ENCODE measurements at regions not wholly inside any gene's neighbourhood (a gene's known extent, or its start where the extent isn't known, plus 50 kb on each side); places are given as distances from the start of the nearest gene placed in this dataset.

DNA sequence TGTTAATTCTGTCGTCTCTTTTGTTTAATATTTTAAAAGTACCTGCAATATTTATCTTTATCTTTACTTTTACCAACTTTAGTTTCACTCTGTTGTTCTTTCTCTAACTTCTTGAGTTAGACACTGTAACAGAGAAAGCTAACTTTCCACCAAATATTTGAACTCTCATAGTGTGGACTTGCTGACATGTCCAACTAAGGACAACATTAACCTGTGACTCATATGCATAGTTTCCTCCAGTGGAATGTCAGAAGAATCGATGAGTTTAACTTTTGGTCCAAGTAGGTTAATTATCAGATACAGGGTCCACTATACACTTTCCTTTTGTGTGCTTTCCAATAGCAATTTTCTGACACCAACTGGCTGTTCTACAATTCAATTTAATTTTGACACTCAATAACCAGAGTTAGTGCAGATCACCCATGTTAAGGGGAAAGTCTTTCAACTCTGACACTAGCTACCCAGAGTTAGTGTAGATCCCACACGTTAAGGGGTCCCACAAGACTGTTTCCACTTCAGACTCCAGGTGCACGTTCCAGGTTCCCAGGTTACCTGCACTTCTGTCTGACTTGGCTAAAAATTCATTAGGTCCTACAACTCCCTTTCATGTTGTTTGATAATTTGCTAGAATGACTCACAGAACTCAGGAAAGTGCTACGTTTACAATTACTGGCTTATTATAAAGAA lies 559.0 kb upstream of the AMOT start:
- TF ChIP-seq, protein P1, sequence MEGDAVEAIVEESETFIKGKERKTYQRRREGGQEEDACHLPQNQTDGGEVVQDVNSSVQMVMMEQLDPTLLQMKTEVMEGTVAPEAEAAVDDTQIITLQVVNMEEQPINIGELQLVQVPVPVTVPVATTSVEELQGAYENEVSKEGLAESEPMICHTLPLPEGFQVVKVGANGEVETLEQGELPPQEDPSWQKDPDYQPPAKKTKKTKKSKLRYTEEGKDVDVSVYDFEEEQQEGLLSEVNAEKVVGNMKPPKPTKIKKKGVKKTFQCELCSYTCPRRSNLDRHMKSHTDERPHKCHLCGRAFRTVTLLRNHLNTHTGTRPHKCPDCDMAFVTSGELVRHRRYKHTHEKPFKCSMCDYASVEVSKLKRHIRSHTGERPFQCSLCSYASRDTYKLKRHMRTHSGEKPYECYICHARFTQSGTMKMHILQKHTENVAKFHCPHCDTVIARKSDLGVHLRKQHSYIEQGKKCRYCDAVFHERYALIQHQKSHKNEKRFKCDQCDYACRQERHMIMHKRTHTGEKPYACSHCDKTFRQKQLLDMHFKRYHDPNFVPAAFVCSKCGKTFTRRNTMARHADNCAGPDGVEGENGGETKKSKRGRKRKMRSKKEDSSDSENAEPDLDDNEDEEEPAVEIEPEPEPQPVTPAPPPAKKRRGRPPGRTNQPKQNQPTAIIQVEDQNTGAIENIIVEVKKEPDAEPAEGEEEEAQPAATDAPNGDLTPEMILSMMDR (IDR thresholded peaks at IDR 0.05; ENCODE audit: low read length): no peak
- no peak for TF ChIP-seq EZH2 (IDR thresholded peaks at IDR 0.05; ENCODE audit: borderline replicate concordance, low read length)

All from OCI-LY1 (cell line).